ENCODE measurements at regions not wholly inside any gene's neighbourhood (a gene's known extent, or its start where the extent isn't known, plus 50 kb on each side); places are given as distances from the start of the nearest gene placed in this dataset. TPM values are rescaled to one million over a fixed set of nuclear protein-coding genes. Genes with fewer than 3 reads are reported as not detected.
A peak's percentile ranks its signal among the peaks of the same experiment; 100 is the strongest.

DNA sequence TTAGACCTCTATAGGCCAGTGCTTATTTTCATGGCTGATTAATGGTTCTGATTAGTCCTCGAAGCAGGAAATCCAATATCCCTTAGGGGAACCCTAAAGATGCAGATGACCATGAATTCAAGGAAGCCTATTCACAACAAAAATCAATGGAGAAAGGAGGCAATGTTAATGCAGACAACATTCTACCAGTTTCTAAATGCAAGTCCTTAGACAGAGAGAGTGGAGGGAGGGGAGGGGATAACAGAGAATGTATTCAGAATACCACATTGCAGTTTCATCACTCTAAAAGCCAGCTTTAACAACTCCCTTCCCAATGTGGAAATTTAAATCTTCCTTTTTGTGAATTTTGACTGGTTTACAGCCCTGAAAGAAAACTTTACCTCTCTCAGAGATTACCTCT lies 87.1 kb upstream of the POU3F2 start:
- H3K36me3 Mint-ChIP-seq (ENCODE audit: low read depth), result no peaks in the 10 kb centered on the region
- no peaks in the 10 kb centered on the region for H3K4me1 Mint-ChIP-seq
- ChIA-PET CTCF (no interaction called here), POLR2A (no interaction called here)
- H3K27ac Mint-ChIP-seq, result no peak overlapping the region
- DNase-seq, result no peak
- no peak overlapping the region for H3K4me3 Mint-ChIP-seq
- H3K27me3 Mint-ChIP-seq, result no peaks in the 10 kb centered on the region
- H3K9me3 Mint-ChIP-seq, result no peaks in the 10 kb centered on the region

DNA sequence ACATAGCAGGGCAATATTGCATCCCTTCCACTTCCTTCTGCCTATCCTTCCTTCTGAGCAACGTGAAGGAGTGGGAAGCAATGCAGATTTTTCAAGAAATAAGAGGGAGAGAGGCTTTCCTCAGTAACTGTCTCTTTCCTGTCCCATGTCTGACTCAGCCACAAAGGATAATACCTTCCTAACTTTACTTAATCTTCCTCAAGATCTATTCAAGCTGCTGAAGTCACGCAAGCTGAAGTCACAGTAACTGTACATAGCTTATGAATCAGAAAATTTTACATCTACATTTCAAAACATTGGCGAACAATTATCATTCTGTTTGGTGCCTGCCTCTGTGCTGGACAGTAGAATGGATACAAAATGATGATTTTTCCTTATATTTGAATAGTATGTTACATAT lies 86.4 kb upstream of the POU3F2 start:
- no peaks in the 10 kb centered on the region for H3K27me3 Mint-ChIP-seq
- H3K4me1 Mint-ChIP-seq, result no peaks in the 10 kb centered on the region
- no peaks in the 10 kb centered on the region for H3K9me3 Mint-ChIP-seq
- H3K27ac Mint-ChIP-seq, result no peak overlapping the region
- ChIA-PET CTCF (no interaction called here), POLR2A (no interaction called here)
- no peak for DNase-seq
- H3K4me3 Mint-ChIP-seq, result no peak overlapping the region
- no peaks in the 10 kb centered on the region for H3K36me3 Mint-ChIP-seq (ENCODE audit: low read depth)

DNA sequence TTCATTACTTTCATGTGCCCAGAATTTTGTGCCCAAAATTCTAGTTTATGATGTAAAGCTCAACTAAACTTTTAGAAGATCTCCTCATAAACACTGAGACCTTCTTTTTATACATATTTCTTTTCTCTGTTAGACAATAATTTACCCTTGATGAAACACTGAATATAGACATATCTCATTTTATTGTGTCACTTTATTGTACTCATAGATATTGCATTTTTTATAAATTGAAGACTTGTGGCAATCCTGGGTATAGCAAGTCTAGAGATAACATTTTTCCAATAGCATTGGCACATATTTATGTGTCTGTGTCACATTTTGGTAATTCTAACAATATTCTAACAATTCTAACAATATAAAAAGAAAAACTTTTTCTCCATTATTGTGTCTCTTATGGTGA lies 74.9 kb upstream of the POU3F2 start:
- DNase-seq, result no peak
- no peak overlapping the region for H3K4me3 Mint-ChIP-seq
- CTCF ChIA-PET, result no interaction called here
- H3K4me1 Mint-ChIP-seq, result peaks cover 1% of the 10 kb centered on the region
- POLR2A ChIA-PET, result no interaction called here
- no peaks in the 10 kb centered on the region for H3K36me3 Mint-ChIP-seq (ENCODE audit: low read depth)
- H3K27me3 Mint-ChIP-seq, result peaks cover 4% of the 10 kb centered on the region
- no peak overlapping the region for H3K27ac Mint-ChIP-seq
- no peaks in the 10 kb centered on the region for H3K9me3 Mint-ChIP-seq

DNA sequence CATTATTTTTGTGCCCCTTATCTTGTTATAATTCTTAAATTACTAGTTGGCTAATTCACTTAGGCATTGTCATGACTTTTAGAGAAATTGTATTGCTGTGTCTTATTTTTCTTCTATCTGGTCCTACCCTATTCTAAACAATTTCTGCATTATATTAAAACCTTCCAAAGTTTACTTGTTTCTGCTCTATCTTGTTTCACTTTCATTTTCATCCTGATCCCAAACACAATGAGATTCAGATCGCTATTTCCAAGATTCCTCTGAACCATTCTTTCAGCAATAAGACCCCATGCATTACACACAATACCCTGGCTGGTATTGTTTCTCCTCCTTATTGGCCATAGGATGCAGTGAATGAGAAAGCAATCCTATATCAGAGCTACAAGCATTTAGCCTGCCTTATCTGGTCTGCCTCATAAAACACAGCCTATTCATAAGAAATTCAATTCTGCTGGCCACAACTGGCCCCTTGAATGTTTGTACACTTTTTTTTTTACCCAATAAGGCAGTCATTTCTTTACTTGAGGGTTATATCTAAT lies 69.9 kb upstream of the POU3F2 start:
- Mint-ChIP-seq H3K36me3 (ENCODE audit: low read depth) (no peaks in the 10 kb centered on the region), H3K4me3 (peak overlapping the region; percentile 9), H3K27ac (no peak overlapping the region), H3K4me1 (peaks cover 1% of the 10 kb centered on the region), H3K9me3 (no peaks in the 10 kb centered on the region), H3K27me3 (peaks cover 8% of the 10 kb centered on the region)
- no peak for DNase-seq
- ChIA-PET CTCF (no interaction called here), POLR2A (no interaction called here)

DNA sequence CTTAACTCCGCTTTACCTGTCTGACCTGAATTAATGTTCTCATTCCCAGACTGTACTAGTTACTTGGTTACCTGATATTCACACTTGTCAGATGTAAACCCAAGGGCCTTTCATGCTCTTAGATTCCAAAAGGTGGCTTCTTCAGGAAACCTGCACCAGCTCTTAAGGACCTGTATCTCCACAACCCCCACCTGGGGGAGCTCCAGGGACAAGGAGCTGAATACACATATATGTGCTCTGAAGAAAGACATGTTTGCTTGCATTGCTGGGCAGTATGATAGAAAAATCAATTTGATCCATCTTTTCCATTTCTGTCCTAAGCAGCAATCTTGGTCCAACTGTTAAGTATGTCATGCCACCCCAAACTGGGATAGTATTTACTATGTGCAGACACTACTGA lies 64.8 kb upstream of the POU3F2 start:
- Mint-ChIP-seq H3K4me3 (no peak overlapping the region), H3K36me3 (ENCODE audit: low read depth) (no peaks in the 10 kb centered on the region), H3K9me3 (no peaks in the 10 kb centered on the region), H3K27me3 (peaks cover 15% of the 10 kb centered on the region), H3K27ac (no peak overlapping the region), H3K4me1 (no peaks in the 10 kb centered on the region)
- CTCF ChIA-PET, result no interaction called here
- POLR2A ChIA-PET, result no interaction called here
- no peak for DNase-seq

DNA sequence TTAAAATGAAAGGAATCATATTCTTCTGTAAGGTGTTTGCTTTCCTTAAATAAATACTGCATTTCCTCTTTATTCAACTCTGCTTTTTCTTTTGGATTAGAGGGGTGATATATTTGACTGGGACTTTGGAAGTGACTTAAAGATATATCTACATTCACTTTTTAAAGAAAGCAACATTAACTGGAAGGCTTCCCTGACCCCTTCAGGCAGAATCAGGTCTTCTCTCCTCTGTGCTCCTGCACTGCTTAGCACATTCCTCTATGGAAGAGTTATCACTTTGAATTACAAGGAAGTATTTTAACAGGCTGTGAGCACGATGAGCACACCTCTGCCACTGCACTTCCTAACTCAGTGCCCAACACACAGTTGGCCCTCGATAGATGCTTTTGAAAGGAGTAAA lies 59.2 kb upstream of the POU3F2 start:
- Mint-ChIP-seq H3K4me1 (no peaks in the 10 kb centered on the region), H3K36me3 (ENCODE audit: low read depth) (no peaks in the 10 kb centered on the region), H3K4me3 (no peak overlapping the region), H3K27me3 (peaks cover 28% of the 10 kb centered on the region), H3K9me3 (no peaks in the 10 kb centered on the region), H3K27ac (no peak overlapping the region)
- POLR2A ChIA-PET, result no interaction called here
- DNase-seq, result no peak
- CTCF ChIA-PET, result no interaction called here

DNA sequence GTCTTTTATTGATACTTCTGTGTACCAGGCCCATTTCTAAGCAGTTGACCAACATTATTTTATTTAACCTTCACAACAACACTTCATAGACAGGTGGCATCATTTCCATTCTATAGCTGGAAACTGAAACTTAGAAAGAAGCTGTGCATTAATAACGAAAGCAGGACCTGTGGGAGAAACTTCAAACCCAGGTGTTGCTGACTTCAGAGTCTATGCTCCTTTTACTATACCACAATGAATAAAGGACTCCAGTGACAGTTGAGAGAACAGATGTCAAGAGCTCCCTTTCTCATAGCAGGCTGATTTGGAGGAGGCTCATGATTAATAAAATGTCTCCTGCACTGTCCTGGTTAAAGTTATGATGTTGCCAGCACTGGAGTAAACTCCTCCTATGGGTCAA lies 56.6 kb upstream of the POU3F2 start:
- Mint-ChIP-seq H3K9me3 (no peaks in the 10 kb centered on the region), H3K4me1 (no peaks in the 10 kb centered on the region), H3K36me3 (ENCODE audit: low read depth) (no peaks in the 10 kb centered on the region), H3K27me3 (peaks cover 29% of the 10 kb centered on the region), H3K4me3 (no peak overlapping the region), H3K27ac (no peak overlapping the region)
- POLR2A ChIA-PET, result no interaction called here
- DNase-seq, result no peak
- CTCF ChIA-PET, result no interaction called here

DNA sequence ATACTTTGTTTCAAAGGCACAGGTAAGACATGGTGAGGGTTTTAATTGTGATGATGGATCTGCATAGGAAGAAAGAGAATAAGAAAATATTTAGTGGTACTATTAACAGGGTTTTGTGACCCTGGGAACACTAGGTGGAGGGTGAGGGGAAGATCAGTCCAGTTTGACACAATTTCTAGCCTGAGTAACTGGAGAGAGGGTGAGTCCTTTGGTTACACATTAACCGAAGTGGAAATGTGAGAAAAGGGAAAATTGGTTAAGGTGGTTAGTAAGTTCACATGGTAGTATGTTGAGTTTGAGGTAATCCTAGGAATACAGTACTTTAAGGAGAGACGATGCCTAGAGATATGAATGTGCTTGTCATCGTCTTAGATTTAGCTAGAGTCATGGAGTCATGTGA lies 54.8 kb upstream of the POU3F2 start:
- CTCF ChIA-PET, result interaction anchor here (1.1 kb wide), 1 partner anchor 21 kb away, joined by 3 read pairs; no protein-coding TSS in a partner anchor
- H3K4me1 Mint-ChIP-seq, result no peaks in the 10 kb centered on the region
- no peak overlapping the region for H3K27ac Mint-ChIP-seq
- no peaks in the 10 kb centered on the region for H3K36me3 Mint-ChIP-seq (ENCODE audit: low read depth)
- no peak for DNase-seq
- POLR2A ChIA-PET, result no interaction called here
- peaks cover 28% of the 10 kb centered on the region for H3K27me3 Mint-ChIP-seq
- H3K9me3 Mint-ChIP-seq, result no peaks in the 10 kb centered on the region
- no peak overlapping the region for H3K4me3 Mint-ChIP-seq

DNA sequence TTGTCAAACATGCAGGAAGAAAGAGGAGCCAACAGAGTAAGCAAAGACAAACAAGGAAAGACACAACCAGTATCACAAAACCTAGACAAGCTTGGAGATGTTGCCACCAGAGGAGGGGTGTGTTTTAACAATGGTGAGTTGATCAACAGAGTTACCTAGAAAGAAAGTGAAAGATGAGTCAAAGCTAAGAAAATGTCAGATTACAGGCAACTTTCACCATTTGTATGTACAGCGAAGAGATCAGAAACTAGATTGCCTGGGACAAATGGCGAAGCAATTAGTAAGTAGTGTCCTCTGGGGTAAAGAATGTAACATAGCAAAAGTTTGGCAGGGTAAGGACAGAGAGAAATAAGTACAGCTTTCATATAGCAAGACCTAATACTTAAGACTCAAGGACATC lies 51.6 kb upstream of the POU3F2 start:
- CTCF ChIA-PET, result interaction anchor here (1.1 kb wide), 1 partner anchor 29 kb away, joined by 3 read pairs; no protein-coding TSS in a partner anchor
- no peaks in the 10 kb centered on the region for H3K9me3 Mint-ChIP-seq

DNA sequence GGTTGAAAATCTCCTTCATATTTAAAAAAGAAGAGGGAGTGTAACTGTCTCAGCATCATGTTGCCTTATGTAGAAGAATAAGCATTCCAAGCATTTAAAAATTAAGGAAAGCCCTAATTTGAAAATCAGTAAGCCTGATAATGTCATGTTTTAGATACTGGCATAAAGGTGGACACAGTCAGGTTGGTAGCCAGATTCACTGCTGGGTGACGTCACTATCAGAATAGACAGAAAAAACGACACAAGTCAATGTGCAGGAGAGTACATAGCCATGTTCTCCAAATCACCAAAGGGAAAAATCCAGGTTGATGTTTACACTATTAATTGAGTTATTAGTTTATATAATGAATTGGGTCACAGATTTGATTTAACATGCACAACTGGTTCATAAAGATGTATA lies 50.8 kb upstream of the POU3F2 start:
- Mint-ChIP-seq H3K27ac (no peak overlapping the region), H3K27me3 (peaks cover 25% of the 10 kb centered on the region), H3K36me3 (ENCODE audit: low read depth) (no peaks in the 10 kb centered on the region), H3K4me1 (no peaks in the 10 kb centered on the region), H3K4me3 (no peak overlapping the region), H3K9me3 (no peaks in the 10 kb centered on the region)
- no peak for DNase-seq
- ChIA-PET CTCF (no interaction called here), POLR2A (no interaction called here)

More for the DNA sequence above, 51.6 kb upstream of the POU3F2 start:
- H3K27ac Mint-ChIP-seq, result no peak overlapping the region
- no peak overlapping the region for H3K4me3 Mint-ChIP-seq
- no peak for DNase-seq
- no peaks in the 10 kb centered on the region for H3K4me1 Mint-ChIP-seq
- H3K27me3 Mint-ChIP-seq, result peaks cover 29% of the 10 kb centered on the region
- POLR2A ChIA-PET, result no interaction called here
- H3K36me3 Mint-ChIP-seq (ENCODE audit: low read depth), result no peaks in the 10 kb centered on the region

Small RNAs in the stretch of these regions (microRNA-seq; reads per million reads assigned to microRNA genes)
- gene MIR2113 (ENCODE audit: borderline microRNAs expressed, borderline replicate concordance), result not detected

All from activated CD4-positive, alpha-beta T cell treated with anti-CD3 and anti-CD28 coated beads, Interleukin-2, amount 10 ng/mL, durations not matched to agents 7 days and 5 days (primary cell).